ENCODE measurements at regions not wholly inside any gene's neighbourhood (a gene's known extent, or its start where the extent isn't known, plus 50 kb on each side); places are given as distances from the start of the nearest gene placed in this dataset.

DNA sequence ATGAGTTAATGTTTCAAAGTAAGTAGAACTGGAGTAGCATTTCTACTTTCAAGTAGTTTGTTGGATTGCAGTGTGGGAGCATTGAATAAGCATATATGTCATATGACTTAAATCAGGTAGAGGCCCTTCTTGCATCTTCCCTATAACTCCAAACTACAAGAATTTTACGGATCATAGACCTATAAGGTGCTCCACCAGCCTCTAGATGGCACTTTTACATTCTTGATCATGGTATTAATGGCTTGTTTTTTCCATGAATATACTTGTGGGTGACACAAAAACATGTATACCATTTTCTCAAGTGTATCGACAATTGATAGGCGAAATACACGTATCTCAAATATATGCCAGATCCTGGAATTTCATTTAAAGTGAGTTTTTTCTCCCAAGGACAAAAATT is 311.1 kb downstream of the ZPLD1 start:
- H3K23me2 ChIP-seq (ENCODE audit: low read depth, low read length): no peaks in the 10 kb centered on the region
- no peak overlapping the region for H4K91ac ChIP-seq (replicated peaks; ENCODE audit: insufficient read length, low read length)
- no peaks in the 10 kb centered on the region for H3K9me3 ChIP-seq (ENCODE audit: insufficient read depth in 2 of 2, low read depth in 1 of 2, low read length in 1 of 2)
- ChIA-PET POLR2A (ENCODE audit: partially characterized antibody) (no interaction called here), CTCF (ENCODE audit: partially characterized antibody) (interaction anchor here (1.6 to 1.7 kb wide), 2 partner anchors 19 to 72 kb away, joined by 4 to 9 read pairs; no protein-coding TSS in a partner anchor)
- no peaks in the 10 kb centered on the region for H4K20me1 ChIP-seq (replicated peaks in 1 of 2; ENCODE audit: control insufficient read depth in 1 of 2, insufficient read depth in 2 of 2, low read length in 2 of 2)
- no peaks in the 10 kb centered on the region for H3K79me2 ChIP-seq (ENCODE audit: control insufficient read depth in 1 of 2, insufficient read depth in 2 of 2, low read length in 2 of 2)
- DNase-seq (ENCODE audit: low read depth in 1 of 2, low spot score in 2 of 2) (no peak), FAIRE-seq (no peak)
- H3K36me3 ChIP-seq (ENCODE audit: control insufficient read depth in 2 of 4, insufficient read depth in 4 of 4, low read length in 3 of 4): no peaks in the 10 kb centered on the region
- H4K8ac ChIP-seq (ENCODE audit: extremely low read depth, insufficient read depth, low read length): no peak overlapping the region
- H3K4me3 ChIP-seq (ENCODE audit: extremely low read depth in 1 of 4, insufficient read depth in 2 of 4, low read depth in 3 of 4, low read length in 4 of 4): no peak overlapping the region
- H3K27me3 ChIP-seq (replicated peaks in 1 of 4; ENCODE audit: control insufficient read depth in 3 of 4, extremely low read depth in 1 of 4, insufficient read depth in 3 of 4, low read length in 3 of 4): no peaks in the 10 kb centered on the region
- H3K27ac ChIP-seq (ENCODE audit: low read depth, low read length): no peak overlapping the region
- no peak overlapping the region for H2AFZ ChIP-seq (ENCODE audit: low read length)
- no peak overlapping the region for H2AK5ac ChIP-seq (ENCODE audit: low read depth, low read length)
- H2BK5ac ChIP-seq (ENCODE audit: low read depth, low read length): no peak overlapping the region
- no peak overlapping the region for H2BK15ac ChIP-seq (ENCODE audit: low read length)
- WGBS, 2 experiments (ENCODE audit: extremely low coverage in 1 of 2, insufficient coverage in 1 of 2, insufficient read length in 1 of 2, insufficient replicate concordance in 2 of 2, low coverage in 1 of 2, low lambda C conversion rate in 2 of 2, missing lambda C conversion rate in 1 of 2): 62% methylated on average over 4 of the region's 4 CpGs; no CpG with 5 or more reads in 1 of the 2 experiments
- no peak overlapping the region for H3K4me2 ChIP-seq (ENCODE audit: insufficient read depth in 1 of 2, low read depth in 2 of 2, low read length in 2 of 2)
- no peaks in the 10 kb centered on the region for H3K79me1 ChIP-seq (ENCODE audit: low read depth, low read length)
- H2BK12ac ChIP-seq (ENCODE audit: low read depth, low read length): no peak overlapping the region
- H3K56ac ChIP-seq (replicated peaks; ENCODE audit: insufficient read length, low read depth, low read length): no peak overlapping the region
- no peak for TF ChIP-seq SIX5 (IDR thresholded peaks at IDR 0.05; ENCODE audit: low read depth, low read length)
- TF ChIP-seq, protein P1, sequence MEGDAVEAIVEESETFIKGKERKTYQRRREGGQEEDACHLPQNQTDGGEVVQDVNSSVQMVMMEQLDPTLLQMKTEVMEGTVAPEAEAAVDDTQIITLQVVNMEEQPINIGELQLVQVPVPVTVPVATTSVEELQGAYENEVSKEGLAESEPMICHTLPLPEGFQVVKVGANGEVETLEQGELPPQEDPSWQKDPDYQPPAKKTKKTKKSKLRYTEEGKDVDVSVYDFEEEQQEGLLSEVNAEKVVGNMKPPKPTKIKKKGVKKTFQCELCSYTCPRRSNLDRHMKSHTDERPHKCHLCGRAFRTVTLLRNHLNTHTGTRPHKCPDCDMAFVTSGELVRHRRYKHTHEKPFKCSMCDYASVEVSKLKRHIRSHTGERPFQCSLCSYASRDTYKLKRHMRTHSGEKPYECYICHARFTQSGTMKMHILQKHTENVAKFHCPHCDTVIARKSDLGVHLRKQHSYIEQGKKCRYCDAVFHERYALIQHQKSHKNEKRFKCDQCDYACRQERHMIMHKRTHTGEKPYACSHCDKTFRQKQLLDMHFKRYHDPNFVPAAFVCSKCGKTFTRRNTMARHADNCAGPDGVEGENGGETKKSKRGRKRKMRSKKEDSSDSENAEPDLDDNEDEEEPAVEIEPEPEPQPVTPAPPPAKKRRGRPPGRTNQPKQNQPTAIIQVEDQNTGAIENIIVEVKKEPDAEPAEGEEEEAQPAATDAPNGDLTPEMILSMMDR (IDR thresholded peaks at IDR 0.05; ENCODE audit: control extremely low read depth in 1 of 3, insufficient read depth in 1 of 3, low read depth in 1 of 3, low read length in 3 of 3): peak in 1 of 3 experiments; percentile 28; a peak in 2 of 4 replicates
- no peak for TF ChIP-seq POU5F1 (IDR thresholded peaks at IDR 0.05; ENCODE audit: low read depth, low read length)
- peak; percentile 36 to 40 for TF ChIP-seq RAD21 (IDR thresholded peaks at IDR 0.05 in 1 of 2, conservative IDR thresholded peaks at IDR 0.05 in 1 of 2; ENCODE audit: low read depth in 2 of 2, low read length in 2 of 2)
- no peak overlapping the region for H3K14ac ChIP-seq (ENCODE audit: insufficient read length)
- no peak overlapping the region for H3K23ac ChIP-seq (ENCODE audit: insufficient read length)
- no peak overlapping the region for H3K9ac ChIP-seq (replicated peaks in 1 of 4; ENCODE audit: extremely low read depth in 1 of 4, low read depth in 3 of 4, low read length in 3 of 4)
- H3K4me1 ChIP-seq (replicated peaks in 1 of 4; ENCODE audit: control insufficient read depth in 3 of 4, insufficient read depth in 4 of 4, low read length in 3 of 4): peaks cover 0 to 7% (median 3%) of the 10 kb centered on the region in 4 experiments; a peak in 2 of 7 replicates
- H3K18ac ChIP-seq (ENCODE audit: extremely low read depth, low read length): no peak overlapping the region
- no peak overlapping the region for H2BK120ac ChIP-seq (replicated peaks; ENCODE audit: low read depth, low read length)
- H4K5ac ChIP-seq (ENCODE audit: insufficient read length, low read depth, low read length): no peak overlapping the region
- no peak overlapping the region for H2BK20ac ChIP-seq (ENCODE audit: low read length)
- H3K4ac ChIP-seq (replicated peaks; ENCODE audit: insufficient read length, low read depth, low read length): no peak overlapping the region
